HG03521 (cell line): ENCODE measurements at regions not wholly inside any gene's neighbourhood (a gene's known extent, or its start where the extent isn't known, plus 50 kb on each side); places are given as distances from the start of the nearest gene placed in this dataset.

Experiments used
- ATAC-seq: cut with Tn5 transposase; IDR thresholded peaks from one replicate; pipeline ENCODE4 v1.9.1; 2021; ENCODE audit warnings: mild to moderate bottlenecking, moderate library complexity; ENCODE audit not compliant: unreplicated experiment

DNA sequence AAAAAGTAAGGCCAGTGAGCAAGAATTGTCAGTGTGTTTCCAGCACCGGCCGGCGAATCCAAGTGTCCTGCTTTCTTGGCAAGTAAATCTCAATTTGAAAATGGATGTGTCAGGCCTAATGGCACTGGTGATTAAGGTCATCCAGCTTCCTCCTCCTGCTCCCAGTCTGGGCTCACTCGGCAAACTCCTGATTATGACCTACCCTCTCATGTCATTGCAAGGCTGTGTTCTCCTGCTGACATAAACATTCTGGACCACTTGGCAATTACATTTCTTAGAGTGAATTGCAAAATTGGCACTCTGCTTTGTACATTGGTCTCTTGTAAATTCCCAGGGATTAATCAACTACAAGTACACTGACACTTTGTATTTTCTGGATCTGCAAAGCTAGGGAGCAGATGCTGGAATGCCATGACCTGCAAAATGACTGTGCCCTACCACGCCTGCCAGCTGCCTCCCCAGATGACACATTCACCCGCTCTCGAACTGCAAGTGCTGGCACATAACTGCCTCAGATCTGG is 473.8 kb downstream of the KIF20B start:
- no peak for ATAC-seq

DNA sequence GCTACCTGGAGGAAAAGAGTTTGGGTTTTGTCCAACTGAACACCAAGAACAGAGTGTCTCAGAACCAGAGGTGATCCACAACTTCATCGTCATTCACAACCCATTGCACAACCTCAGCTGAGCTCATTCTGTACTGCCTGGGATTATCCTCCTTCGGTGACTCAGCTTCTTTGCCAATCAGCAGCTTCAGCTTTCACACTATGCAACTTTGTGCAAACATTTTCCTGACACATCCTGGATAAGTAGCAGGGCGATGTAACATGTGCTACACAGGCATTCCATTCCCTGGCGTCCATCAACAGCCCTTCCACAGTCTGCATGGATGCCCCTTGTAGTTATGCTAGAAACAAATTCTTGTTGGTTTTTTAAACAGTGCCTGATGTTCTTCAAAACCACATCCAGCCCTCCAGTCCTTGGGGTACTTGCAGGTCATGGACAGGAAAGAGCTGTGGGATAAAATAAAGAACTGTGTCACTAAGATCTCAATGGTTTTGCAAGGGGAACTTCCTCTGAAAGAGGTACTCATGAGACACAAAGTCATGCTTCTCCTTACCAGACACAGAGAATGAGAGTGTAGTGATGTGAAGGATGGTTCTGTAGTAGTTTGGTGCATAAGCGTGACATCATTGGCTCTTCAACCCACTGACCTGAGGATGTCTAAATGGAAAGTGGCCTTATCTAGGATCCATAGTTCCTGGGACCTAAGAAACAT is 478.5 kb downstream of the KIF20B start:
- no peak for ATAC-seq

DNA sequence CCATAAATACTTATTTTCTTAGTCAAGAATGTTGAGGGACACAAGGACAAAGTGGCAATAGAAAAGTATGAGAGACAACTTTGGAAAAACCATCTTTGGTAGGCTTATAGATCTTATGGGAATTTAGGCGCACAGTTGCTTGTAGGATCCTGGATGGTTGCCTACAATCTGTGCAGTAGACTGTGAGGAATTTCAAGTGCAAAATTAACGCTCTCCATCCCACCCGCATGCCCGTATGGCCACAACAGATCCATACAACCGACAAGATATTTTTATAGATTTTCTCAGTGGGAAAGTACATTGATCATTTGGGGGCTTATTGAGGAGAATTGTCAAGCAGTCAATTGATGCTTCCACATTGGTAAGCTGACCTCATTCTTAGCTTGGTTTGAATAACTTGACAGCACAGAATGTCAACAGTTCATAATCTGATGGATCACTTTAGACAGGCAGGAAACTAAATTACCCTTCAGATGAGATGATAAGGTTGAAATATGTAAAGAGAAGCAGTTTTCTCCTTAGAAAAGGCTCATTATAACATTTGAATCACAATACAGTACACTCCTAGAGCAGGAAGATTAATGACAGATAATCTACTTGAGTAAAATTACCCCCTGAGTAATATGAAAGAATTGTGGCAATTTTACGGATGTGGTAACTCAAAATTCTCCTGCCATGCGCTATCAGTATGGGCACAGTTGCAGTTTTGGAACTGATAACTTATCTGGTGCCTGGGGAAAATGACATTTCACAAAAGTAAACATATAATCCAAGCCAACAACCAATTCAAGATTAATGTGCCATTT is 479.7 kb downstream of the KIF20B start:
- ATAC-seq = no peak

DNA sequence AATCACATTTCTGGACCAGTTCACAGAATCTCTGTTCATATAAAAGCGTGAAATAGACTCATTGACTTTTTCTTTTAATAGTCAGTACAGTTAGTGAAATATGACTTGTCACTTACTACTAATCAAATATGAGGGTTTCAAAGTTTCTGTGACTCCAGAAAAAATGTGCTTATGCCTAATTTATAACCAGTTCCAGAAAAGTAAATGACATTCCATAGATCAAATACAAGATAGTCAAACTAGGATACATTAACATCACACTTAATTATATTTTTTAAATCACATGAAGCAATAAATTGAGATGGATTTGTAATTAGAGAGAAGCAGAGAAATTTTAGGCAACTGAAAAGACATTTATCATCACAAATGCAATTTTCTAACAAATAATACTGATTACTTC is 491.4 kb downstream of the KIF20B start:
- no peak for ATAC-seq

DNA sequence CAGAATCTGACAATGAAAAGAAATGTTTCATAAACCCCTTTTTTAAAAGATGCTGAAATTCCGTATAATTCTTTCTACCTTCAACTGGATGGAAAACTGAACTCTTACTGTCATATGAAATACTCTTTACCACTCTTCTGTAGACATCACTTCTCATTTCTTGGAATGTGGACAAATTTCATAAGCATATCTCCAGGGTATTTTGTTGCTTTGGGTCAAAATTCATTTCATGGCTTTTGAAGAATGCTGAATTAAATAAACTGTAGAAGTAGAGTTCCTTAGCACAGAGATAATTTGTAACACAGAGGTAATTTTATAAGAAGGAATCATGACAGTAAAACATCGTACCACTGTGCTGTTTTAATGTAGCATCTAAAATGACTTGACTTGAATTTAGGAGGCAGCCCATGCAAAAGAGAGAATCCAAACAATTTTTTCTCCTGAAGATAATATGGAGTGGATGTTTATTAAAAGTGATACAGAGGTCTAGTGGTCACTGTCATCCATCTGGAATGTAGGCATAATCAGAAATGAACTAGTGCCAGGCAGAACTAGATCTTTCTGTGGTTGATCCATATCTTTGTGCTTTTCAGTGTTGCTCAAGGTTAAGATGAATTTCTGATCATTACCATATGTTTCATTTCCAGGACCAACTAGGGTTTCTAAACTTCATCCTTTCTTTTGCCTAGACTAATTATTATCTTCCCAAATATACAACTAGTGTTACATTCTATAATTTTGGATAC is 492.0 kb downstream of the KIF20B start:
- no peak for ATAC-seq

DNA sequence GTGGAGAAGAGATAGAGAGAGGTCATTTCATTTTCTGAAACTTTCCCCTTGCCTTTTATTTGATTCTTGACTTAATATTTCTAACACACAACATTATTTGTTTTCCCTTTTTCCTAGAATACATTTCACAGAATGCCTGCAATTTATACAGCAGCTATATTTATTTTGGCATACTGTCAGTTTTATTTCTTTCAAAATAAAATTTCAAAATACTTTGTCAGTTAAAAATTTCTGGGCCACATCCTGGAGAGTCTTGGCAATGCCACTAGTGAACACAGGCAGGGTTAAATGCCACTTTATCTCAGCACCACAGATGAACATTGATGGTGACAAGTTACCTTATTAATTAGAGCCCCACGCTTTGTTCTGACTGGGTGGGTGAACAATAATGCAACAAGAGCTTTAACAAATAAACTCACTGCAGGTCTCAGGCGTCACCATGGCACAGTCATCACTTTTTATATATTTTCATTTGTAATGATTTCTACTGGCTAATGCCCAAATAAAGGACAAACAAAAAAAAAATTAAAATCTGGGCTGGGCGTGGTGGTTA is 494.0 kb downstream of the KIF20B start:
- no peak for ATAC-seq

DNA sequence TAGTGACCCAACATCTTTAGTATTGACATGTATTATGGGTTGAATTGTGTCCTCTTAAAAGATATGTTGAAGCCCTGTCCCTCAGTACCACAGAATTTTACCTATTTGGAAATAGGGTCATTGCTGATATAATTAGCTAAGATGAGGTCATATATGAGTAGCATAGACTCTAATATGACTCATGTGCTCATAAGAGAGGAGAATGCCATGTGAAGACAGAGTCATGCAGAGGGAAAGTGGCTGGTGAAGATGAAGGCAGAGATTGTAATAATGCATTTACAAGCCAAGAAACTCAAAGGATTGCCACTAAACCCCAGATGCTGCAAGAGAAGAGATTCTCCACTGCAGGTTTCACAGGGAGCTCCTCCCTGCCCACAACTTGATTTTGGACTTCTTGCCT is 496.4 kb downstream of the KIF20B start:
- ATAC-seq = no peak

DNA sequence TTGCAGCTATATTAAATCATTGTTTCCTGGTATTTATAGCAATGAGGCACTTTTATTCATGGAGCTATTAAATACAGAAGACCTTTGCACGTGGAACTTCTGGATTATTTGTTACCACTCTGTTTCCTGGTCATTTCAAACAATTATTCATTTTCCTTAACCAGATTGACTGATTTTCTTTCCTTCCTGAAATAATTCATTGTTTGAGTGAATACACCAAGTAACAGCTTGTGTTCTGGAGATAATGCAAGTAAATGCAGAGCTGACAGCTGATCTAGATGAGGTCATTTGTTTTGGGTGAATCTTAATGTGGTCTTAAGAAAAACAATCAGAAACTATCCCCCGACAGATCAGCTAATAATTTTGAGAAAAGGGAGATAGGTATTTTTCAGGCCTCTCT is 497.7 kb downstream of the KIF20B start:
- no peak for ATAC-seq

DNA sequence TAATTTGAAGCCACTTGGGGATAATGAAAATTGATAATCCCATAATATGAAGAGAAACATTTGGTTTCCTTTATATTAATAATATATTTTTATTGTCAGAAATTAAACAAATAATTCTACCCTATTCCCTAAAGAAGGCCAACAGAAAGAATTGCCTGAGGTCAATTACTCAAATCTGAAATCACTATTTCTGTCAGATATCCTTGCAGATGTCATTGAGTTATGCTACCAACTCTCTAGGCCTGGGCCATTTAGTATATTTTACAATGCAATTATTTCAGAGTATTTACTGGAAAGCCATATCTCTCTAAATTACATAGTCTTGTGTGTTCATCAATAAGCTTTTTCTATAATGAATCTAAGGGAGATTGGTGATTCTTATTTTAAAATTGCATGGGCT is 498.1 kb downstream of the KIF20B start:
- no peak for ATAC-seq

DNA sequence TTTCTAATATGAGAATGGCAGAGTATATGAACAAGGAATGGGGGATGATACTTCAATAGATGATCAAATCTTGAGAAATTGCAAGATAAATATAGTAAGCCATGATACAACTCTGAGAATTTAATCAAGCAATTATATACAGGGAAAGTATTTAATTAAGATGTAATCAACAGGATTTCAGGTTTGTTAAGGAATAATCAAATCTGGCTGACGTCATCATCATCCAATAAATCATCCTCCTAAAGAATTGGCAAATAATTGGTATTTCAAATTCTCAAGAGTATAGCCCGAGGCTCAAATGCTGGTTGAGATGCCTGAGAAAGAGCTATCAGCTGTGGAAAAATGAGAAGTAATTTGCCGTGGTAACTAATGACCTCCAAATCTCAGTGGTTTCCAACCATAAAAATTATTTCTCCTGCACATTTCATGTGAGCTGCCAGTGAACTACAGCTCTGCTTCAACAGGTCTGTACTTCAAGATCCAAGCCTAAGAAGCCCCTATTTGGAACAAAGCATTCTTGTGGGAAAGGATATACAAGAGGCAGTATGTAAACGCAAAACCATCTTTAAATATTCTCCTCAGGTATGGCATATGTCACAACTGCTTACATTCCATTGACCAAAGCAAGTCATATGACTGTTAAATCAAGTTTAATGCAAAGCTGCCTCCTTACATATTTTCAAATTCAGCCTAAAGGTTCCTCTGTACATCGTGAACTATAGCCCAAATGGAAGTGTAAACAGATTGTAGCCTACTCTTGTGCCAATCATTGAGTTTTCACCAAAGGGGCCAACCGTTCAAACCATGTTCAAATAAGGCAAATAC is 503.0 kb downstream of the KIF20B start:
- no peak for ATAC-seq

DNA sequence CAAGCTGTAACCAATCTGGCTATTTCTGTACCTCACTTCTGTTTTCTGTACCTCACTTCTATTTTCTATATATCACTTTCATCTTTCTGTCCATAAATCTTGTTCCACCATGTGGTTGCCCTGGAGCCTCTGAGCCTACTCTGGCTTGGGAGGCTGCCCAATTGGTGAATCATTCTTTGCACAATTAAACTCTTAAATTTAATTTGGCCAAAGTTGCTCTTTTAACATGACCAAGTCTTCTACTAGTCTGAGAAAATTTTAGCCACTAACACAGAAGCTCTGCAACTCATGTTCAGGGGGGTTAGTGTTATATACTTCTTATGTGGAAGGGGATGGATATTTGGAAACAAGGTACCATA is 503.5 kb downstream of the KIF20B start:
- ATAC-seq = no peak

DNA sequence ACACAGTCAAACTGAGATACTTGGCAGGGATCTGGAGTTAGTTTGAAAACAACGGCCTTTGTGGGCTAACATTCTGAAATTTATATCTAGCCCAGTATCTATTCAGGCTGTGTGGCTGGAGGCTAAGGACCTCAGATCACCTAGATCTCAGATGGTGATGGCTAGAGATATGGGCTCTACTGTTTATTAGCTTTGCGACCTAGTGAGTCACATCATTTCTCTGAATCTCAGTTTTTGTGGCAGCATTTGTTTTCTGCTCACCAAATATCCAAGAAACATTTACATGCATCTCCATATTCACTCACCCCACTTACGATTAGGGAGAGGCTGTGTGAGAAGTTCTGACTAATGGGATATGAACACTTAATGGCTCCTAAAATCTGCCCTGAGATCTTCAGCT is 503.9 kb downstream of the KIF20B start:
- no peak for ATAC-seq

DNA sequence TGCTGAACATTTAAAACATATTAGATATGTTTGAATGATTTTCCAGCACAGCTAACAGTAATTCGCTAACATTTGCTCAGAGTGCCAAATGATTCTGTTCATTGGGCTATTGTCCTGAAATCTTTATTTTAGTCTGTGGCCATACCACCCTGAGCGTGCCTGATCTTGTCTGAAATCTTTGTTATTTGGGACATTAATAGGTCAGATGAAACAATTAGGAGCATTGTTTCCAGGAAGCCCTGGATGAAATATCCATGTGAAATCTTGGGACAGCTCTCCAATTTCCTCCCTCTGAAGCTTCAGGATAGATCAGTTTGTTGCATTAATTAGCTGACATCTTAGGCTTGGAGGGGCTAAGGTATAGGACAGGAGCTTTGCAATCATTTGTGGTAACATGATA is 512.0 kb downstream of the KIF20B start:
- no peak for ATAC-seq

DNA sequence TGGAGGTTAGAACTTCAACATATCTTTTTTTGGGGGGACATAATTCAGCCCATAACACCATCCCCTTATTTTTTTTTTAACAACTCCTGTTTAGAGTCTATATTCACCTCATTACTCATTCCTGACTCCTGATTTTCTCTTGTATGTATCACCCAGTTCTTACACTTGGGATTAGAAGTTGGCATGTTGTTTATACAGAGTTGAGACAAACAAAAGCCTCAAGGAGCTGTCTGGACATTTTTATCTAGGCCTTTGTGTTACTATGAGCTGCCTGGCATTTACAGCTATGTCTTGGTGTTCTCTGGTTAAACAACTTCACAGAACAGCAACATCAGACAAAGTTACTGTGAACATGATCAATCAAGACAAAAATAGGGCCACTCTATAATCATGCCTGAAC is 517.5 kb downstream of the KIF20B start:
- no peak for ATAC-seq

DNA sequence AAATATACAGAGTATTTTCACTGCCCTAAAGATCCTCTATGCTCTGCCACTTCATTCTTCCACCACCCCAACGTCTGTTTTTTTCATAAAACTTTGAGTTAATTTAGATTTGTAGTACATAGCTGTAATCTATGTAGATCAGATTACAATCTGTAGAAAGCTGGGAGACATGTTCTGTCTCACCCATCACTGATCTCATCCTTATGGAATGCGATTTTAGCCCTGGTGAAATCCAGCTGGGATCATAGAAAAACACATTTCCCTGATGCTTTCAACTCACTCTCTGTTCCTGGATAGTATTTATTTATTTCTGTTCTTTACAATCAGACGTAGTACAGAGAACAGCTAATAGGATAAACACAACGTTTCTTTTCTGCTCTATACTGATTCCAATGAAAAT is 521.0 kb downstream of the KIF20B start:
- no peak for ATAC-seq

DNA sequence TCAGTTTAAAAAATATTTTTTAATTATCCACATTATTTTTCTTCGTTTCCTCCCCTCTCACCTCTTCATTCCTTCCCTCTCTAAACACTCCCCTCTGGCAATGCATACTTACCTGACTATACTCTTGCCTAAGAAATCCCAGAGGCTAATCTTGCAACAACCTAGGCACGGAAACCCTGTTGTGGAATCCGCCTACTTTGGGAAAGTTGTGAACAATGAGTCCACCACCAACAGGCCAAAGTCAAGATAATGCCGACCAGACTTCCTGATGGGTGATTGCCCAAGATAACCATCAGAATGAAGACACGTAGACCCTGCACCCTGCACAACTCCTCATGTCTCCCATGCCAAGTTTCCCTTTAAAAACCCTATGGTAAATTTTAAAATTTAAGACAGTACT is 521.5 kb downstream of the KIF20B start:
- no peak for ATAC-seq

DNA sequence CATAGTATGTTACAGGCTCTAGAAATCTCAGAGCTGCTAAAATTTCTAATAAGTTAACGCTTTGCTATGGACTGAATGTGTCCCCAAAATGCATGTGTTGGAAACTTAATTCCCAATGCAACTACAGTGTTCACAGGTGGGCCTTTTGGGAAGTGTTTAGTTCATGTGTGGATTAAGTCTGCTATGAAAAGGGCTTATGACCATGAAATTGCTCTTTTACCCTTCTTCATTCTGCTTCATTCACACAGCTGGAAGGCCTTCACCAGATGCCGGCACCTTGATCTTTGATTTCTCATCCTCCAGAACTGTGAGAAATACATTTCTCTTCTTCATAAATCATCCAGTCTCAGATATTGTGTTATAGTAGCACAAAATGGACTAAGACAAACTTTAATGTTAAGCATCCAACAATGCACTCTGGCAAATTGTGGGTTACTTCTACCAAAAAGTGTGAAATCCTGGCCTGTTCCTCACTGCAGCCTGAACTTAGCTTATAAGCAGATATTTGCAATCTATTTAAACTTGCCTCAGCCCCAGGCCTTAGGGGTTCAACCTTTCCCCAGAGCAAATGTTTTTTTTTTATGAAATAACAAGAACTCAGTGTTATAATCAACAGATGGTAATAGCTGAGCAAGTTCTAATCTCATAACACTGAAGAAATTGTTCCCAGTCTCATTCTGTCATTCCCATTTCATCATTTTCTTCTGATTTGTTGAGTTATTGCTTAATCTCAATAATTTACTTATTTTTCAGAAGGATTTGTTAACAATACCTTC is 523.6 kb downstream of the KIF20B start:
- no peak for ATAC-seq

DNA sequence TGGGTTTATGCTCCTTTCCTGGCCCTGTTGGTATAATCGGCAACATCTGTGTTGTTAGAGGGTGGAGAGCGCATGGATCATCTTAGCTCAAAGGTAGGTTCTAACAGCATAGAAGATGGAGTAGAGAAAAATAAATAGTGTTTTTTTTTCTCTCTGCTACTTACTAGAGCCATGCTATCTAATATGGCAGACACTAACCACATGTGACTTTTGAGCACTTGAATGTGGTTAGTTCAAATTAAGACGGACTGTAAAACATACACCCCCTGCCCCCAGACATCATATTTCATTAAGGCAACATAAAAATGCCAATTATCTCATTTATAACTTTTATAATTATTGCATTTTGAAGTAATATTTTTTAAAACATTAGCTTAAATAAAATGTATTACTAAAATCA is 525.1 kb downstream of the KIF20B start:
- no peak for ATAC-seq

DNA sequence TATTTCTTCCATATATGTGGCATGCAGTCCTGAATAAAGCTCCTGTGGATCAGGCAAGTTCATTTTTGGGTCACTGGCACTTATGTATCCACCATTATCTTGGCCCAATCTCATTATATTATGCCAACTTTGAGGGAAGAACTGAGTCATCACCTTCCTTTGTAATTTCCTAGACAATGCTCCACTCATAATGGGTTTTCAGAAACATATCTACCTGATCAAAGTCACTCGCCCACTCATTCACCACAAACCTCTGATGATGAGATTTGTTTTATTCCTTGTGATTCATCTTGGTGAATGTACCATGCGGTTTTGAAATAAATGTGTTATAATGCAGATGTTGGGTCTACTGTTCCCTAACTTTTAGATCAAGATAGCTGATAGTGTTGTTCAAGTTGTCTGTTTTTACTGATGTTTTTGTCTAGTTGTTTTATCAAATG is 525.8 kb downstream of the KIF20B start:
- no peak for ATAC-seq

DNA sequence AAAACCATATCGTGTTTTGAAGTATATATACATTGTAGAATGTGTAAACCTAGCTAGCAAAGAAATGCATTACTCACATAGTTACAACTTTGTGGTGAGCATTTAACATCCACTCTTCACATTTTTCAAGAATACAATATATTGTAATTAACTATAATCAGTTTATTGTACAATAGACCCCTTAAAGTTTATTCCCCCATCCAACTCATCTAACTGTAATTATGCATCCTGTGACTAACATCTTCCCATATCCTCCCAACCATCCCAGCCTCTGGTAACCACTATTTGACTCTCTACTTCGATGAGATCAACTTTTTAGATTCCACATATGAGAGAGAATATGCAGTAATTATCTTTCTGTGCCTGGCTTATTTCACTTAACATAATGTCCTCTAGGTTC is 526.4 kb downstream of the KIF20B start:
- no peak for ATAC-seq
